IPS-15b (cell line): ENCODE measurements at regions not wholly inside any gene's neighbourhood (a gene's known extent, or its start where the extent isn't known, plus 50 kb on each side); places are given as distances from the start of the nearest gene placed in this dataset.

Experiments used
- H3K27me3 ChIP-seq: one replicate; pipeline ENCODE4 v1.6.1; 2013; ENCODE audit warnings: low read length; ENCODE audit not compliant: control insufficient read depth, insufficient read depth
- H3K36me3 ChIP-seq: one replicate; pipeline ENCODE4 v1.6.1; 2013; ENCODE audit warnings: low read length; ENCODE audit not compliant: control insufficient read depth, insufficient read depth
- H3K4me1 ChIP-seq: one replicate; pipeline ENCODE4 v1.6.1; 2013; ENCODE audit warnings: mild to moderate bottlenecking, low read length; ENCODE audit not compliant: control insufficient read depth, insufficient read depth
- H3K4me3 ChIP-seq: one replicate; pipeline ENCODE4 v1.5.1; 2013; ENCODE audit warnings: low read depth, low read length
- H3K9ac ChIP-seq: one replicate; pipeline ENCODE4 v1.6.1; 2013; ENCODE audit warnings: low read depth, mild to moderate bottlenecking, low read length
- H3K9me3 ChIP-seq: one replicate; pipeline ENCODE4 v1.6.1; 2013; ENCODE audit warnings: mild to moderate bottlenecking, low read length; ENCODE audit not compliant: control insufficient read depth, insufficient read depth

- Histone ChIP-seq H3K9ac (no peak overlapping the region), H3K4me3 (no peak overlapping the region), H3K9me3 (no peaks in the 10 kb centered on the region), H3K4me1 (no peaks in the 10 kb centered on the region), H3K36me3 (no peaks in the 10 kb centered on the region), H3K27me3 (no peaks in the 10 kb centered on the region)
Measured at GRCh38 chr16:6611535-6611934, 721.1 kb upstream of the RBFOX1 start.

GRCh38 chr16:6605490-6605889 is 727.2 kb upstream of the RBFOX1 start:
- Histone ChIP-seq H3K9ac (no peak overlapping the region), H3K4me3 (no peak overlapping the region), H3K9me3 (no peaks in the 10 kb centered on the region), H3K36me3 (no peaks in the 10 kb centered on the region), H3K27me3 (no peaks in the 10 kb centered on the region), H3K4me1 (no peaks in the 10 kb centered on the region)

GRCh38 chr16:6603780-6604325 is 728.8 kb upstream of the RBFOX1 start:
- Histone ChIP-seq H3K36me3 (no peaks in the 10 kb centered on the region), H3K9me3 (no peaks in the 10 kb centered on the region), H3K27me3 (no peaks in the 10 kb centered on the region), H3K4me1 (no peaks in the 10 kb centered on the region), H3K4me3 (no peak overlapping the region), H3K9ac (no peak overlapping the region)

GRCh38 chr16:6602405-6602804 is 730.2 kb upstream of the RBFOX1 start:
- Histone ChIP-seq H3K36me3 (no peaks in the 10 kb centered on the region), H3K4me3 (no peak overlapping the region), H3K9ac (no peak overlapping the region), H3K4me1 (no peaks in the 10 kb centered on the region), H3K9me3 (no peaks in the 10 kb centered on the region), H3K27me3 (no peaks in the 10 kb centered on the region)

GRCh38 chr16:6600167-6600566 is 732.5 kb upstream of the RBFOX1 start:
- Histone ChIP-seq H3K27me3 (no peaks in the 10 kb centered on the region), H3K4me3 (no peak overlapping the region), H3K36me3 (no peaks in the 10 kb centered on the region), H3K9ac (no peak overlapping the region), H3K9me3 (no peaks in the 10 kb centered on the region), H3K4me1 (no peaks in the 10 kb centered on the region)

- H3K27me3 ChIP-seq = no peaks in the 10 kb centered on the region
- no peak overlapping the region for H3K9ac ChIP-seq
- H3K4me3 ChIP-seq = no peak overlapping the region
- no peaks in the 10 kb centered on the region for H3K9me3 ChIP-seq
- H3K4me1 ChIP-seq = peaks cover 10% of the 10 kb centered on the region
- no peaks in the 10 kb centered on the region for H3K36me3 ChIP-seq
Measured at GRCh38 chr16:6593799-6594198, 738.8 kb upstream of the RBFOX1 start.

- Histone ChIP-seq H3K27me3 (peaks cover 6% of the 10 kb centered on the region), H3K36me3 (no peaks in the 10 kb centered on the region), H3K9ac (no peak overlapping the region), H3K9me3 (no peaks in the 10 kb centered on the region), H3K4me1 (peaks cover 3% of the 10 kb centered on the region), H3K4me3 (no peak overlapping the region)
Measured at GRCh38 chr16:6576606-6577005, 756.0 kb upstream of the RBFOX1 start.

- Histone ChIP-seq H3K9me3 (no peaks in the 10 kb centered on the region), H3K4me1 (peaks cover 3% of the 10 kb centered on the region), H3K36me3 (no peaks in the 10 kb centered on the region), H3K4me3 (no peak overlapping the region), H3K27me3 (peaks cover 6% of the 10 kb centered on the region), H3K9ac (no peak overlapping the region)
Measured at GRCh38 chr16:6576113-6576512, 756.5 kb upstream of the RBFOX1 start.

GRCh38 chr16:6574146-6574545 is 758.5 kb upstream of the RBFOX1 start:
- Histone ChIP-seq H3K4me1 (peaks cover 3% of the 10 kb centered on the region), H3K9me3 (no peaks in the 10 kb centered on the region), H3K9ac (no peak overlapping the region), H3K27me3 (peaks cover 6% of the 10 kb centered on the region), H3K36me3 (no peaks in the 10 kb centered on the region), H3K4me3 (no peak overlapping the region)

- Histone ChIP-seq H3K9me3 (no peaks in the 10 kb centered on the region), H3K9ac (no peak overlapping the region), H3K4me1 (peaks cover 3% of the 10 kb centered on the region), H3K4me3 (peak overlapping the region; percentile 16), H3K36me3 (no peaks in the 10 kb centered on the region), H3K27me3 (peaks cover 6% of the 10 kb centered on the region)
Measured at GRCh38 chr16:6573577-6573976, 759.1 kb upstream of the RBFOX1 start.

- no peak overlapping the region for H3K4me3 ChIP-seq
- H3K36me3 ChIP-seq = no peaks in the 10 kb centered on the region
- no peaks in the 10 kb centered on the region for H3K9me3 ChIP-seq
- peaks cover 6% of the 10 kb centered on the region for H3K27me3 ChIP-seq
- H3K9ac ChIP-seq = no peak overlapping the region
- peaks cover 3% of the 10 kb centered on the region for H3K4me1 ChIP-seq
Measured at GRCh38 chr16:6571044-6571443, 761.6 kb upstream of the RBFOX1 start.

- Histone ChIP-seq H3K4me3 (no peak overlapping the region), H3K4me1 (peaks cover 3% of the 10 kb centered on the region), H3K36me3 (no peaks in the 10 kb centered on the region), H3K27me3 (peaks cover 6% of the 10 kb centered on the region), H3K9me3 (no peaks in the 10 kb centered on the region), H3K9ac (no peak overlapping the region)
Measured at GRCh38 chr16:6570530-6570929, 762.1 kb upstream of the RBFOX1 start.
